PC-9 (cell line): ENCODE measurements at regions not wholly inside any gene's neighbourhood (a gene's known extent, or its start where the extent isn't known, plus 50 kb on each side); places are given as distances from the start of the nearest gene placed in this dataset.

Experiments
- BruUV-seq: library from RNA; stranded (reverse); fragments of 400-500 nt; replicated peaks from 2 replicates; lab custom pipeline; 2021; lab: Mats Ljungman, UMichigan
- CTCF ChIA-PET: fragments of 300-600 bp; sonication (Branson Sonifier 250); formaldehyde crosslinking; loops from one replicate; lab custom pipeline; 2022; ENCODE audit warnings: antibody characterized with exemption; lab: Charles Lee
- POLR2A ChIA-PET: fragments of 300-600 bp; sonication (Branson Sonifier 250); formaldehyde crosslinking; loops from one replicate; lab custom pipeline; 2022; ENCODE audit warnings: antibody characterized with exemption; ENCODE audit not compliant: unreplicated experiment; lab: Charles Lee
- DNase-seq, 2 experiments: peaks; one replicate each; pipeline versions ENCODE4 v3.0.0 to v3.0.0-alpha.2; 2015 to 2022; ENCODE audit warnings: mixed read lengths in 1 of 2
- H2AFZ ChIP-seq: fragments of 200-600 bp; sonication (generic); 2 replicates; pipeline ENCODE4 v1.8.1; 2017; ENCODE audit warnings: antibody characterized with exemption
- H3F3A ChIP-seq: fragments of 200-600 bp; sonication (generic); 2 replicates; pipeline ENCODE4 v1.8.1; 2017; ENCODE audit warnings: antibody characterized with exemption, mild to moderate bottlenecking, low read depth; ENCODE audit not compliant: insufficient read depth
- H3K27ac ChIP-seq: fragments of 200-600 bp; sonication (generic); 2 replicates; pipeline ENCODE4 v1.6.1; 2016; ENCODE audit warnings: mixed run types
- H3K27me3 ChIP-seq: fragments of 200-600 bp; sonication (generic); 2 replicates; pipeline ENCODE4 v1.6.1; 2016; ENCODE audit warnings: low read depth, mixed run types; ENCODE audit not compliant: insufficient read depth
- H3K36me3 ChIP-seq: fragments of 200-600 bp; sonication (generic); 2 replicates; pipeline ENCODE4 v1.6.1; 2016; ENCODE audit warnings: low read depth, mixed run types
- H3K4me1 ChIP-seq: fragments of 200-600 bp; sonication (generic); replicated peaks from 2 replicates; pipeline ENCODE4 v1.6.1; 2016; ENCODE audit warnings: mixed run types; ENCODE audit not compliant: insufficient read depth
- H3K4me2 ChIP-seq: fragments of 200-600 bp; sonication (generic); 2 replicates; pipeline ENCODE4 v1.6.1; 2017; ENCODE audit warnings: mixed run types
- H3K4me3 ChIP-seq: fragments of 200-600 bp; sonication (generic); 2 replicates; pipeline ENCODE4 v1.6.1; 2016; ENCODE audit warnings: mixed run types
- H3K79me2 ChIP-seq: fragments of 200-600 bp; sonication (generic); 2 replicates; pipeline ENCODE4 v1.6.1; 2017; ENCODE audit warnings: low read depth, mixed run types
- H3K9me2 ChIP-seq: fragments of 200-600 bp; sonication (generic); 2 replicates; pipeline ENCODE4 v1.8.1; 2017; ENCODE audit warnings: mild to moderate bottlenecking; ENCODE audit not compliant: insufficient read depth
- H3K9me3 ChIP-seq: fragments of 200-600 bp; sonication (generic); 2 replicates; pipeline ENCODE4 v1.8.1; 2016; ENCODE audit warnings: low read depth; ENCODE audit not compliant: insufficient read depth
- H4K20me1 ChIP-seq: fragments of 200-600 bp; sonication (generic); 2 replicates; pipeline ENCODE4 v1.8.1; 2017; ENCODE audit not compliant: insufficient read depth
- CTCF ChIP-seq: fragments of 200-600 bp; sonication (generic); conservative IDR thresholded peaks from 2 replicates; pipeline ENCODE4 v1.6.1; 2017; ENCODE audit warnings: mixed run types, antibody characterized with exemption, mild to moderate bottlenecking, moderate library complexity
- EZH2 ChIP-seq: fragments of 200-600 bp; sonication (generic); IDR thresholded peaks from 2 replicates; pipeline ENCODE4 v1.8.0; 2017; ENCODE audit warnings: antibody characterized with exemption, low read depth
- intact Hi-C: fragments of 100-400 bp; cut with micrococcal nuclease; formaldehyde crosslinking; loops from one replicate; pipeline ENCODE4 v1.10.0; 2022; ENCODE audit not compliant: unreplicated experiment

- H3F3A ChIP-seq, result no peaks in the 10 kb centered on the region
- intact Hi-C loops, result no loop called here
- DNase-seq, result no peak
- POLR2A ChIA-PET, result interaction anchor here (0.6 kb wide), 1 partner anchor 59 kb away, joined by 9 read pairs; no protein-coding TSS in a partner anchor
- no peaks in the 10 kb centered on the region for H3K79me2 ChIP-seq
- BruUV-seq, result no TSS peak
- no peaks in the 10 kb centered on the region for H3K9me3 ChIP-seq
- H3K4me1 ChIP-seq, result no peaks in the 10 kb centered on the region
- H3K4me2 ChIP-seq, result no peak overlapping the region
- no peak overlapping the region for H2AFZ ChIP-seq
- H3K4me3 ChIP-seq, result no peak overlapping the region
- CTCF ChIA-PET, result no interaction called here
- H3K27me3 ChIP-seq, result no peaks in the 10 kb centered on the region
- H3K9me2 ChIP-seq, result no peaks in the 10 kb centered on the region
- H4K20me1 ChIP-seq, result no peaks in the 10 kb centered on the region
- no peaks in the 10 kb centered on the region for H3K36me3 ChIP-seq
- no peak overlapping the region for H3K27ac ChIP-seq
- TF ChIP-seq EZH2 (no peak), CTCF (no peak)
These were observed 941.4 kb upstream of the MAN1A1 start for GRCh38 chr6:120290964-120291363.

- Histone ChIP-seq H4K20me1 (no peaks in the 10 kb centered on the region), H3K4me1 (no peaks in the 10 kb centered on the region), H3K36me3 (no peaks in the 10 kb centered on the region), H3K4me2 (no peak overlapping the region), H3K79me2 (no peaks in the 10 kb centered on the region), H3F3A (no peaks in the 10 kb centered on the region), H3K9me3 (no peaks in the 10 kb centered on the region), H2AFZ (no peak overlapping the region), H3K27ac (no peak overlapping the region), H3K4me3 (no peak overlapping the region), H3K9me2 (no peaks in the 10 kb centered on the region), H3K27me3 (no peaks in the 10 kb centered on the region)
- no peak for DNase-seq
- no peak for TF ChIP-seq EZH2
- no peak for TF ChIP-seq CTCF
- intact Hi-C loops, result no loop called here
- CTCF ChIA-PET, result no interaction called here
- POLR2A ChIA-PET, result no interaction called here
- no TSS peak for BruUV-seq
These were observed 932.4 kb upstream of the MAN1A1 start for GRCh38 chr6:120282005-120282404.

GRCh38 chr6:120279466-120280167 is 930.1 kb upstream of the MAN1A1 start:
- no peaks in the 10 kb centered on the region for H3K9me3 ChIP-seq
- POLR2A ChIA-PET, result no interaction called here
- no peak overlapping the region for H2AFZ ChIP-seq
- no peaks in the 10 kb centered on the region for H3K4me1 ChIP-seq
- DNase-seq, result no peak
- no peaks in the 10 kb centered on the region for H3K27me3 ChIP-seq
- 0 out of 2 replicates have a peak, but pooled peaks cover 5% of the 10 kb centered on the region for H3K9me2 ChIP-seq
- no peaks in the 10 kb centered on the region for H3F3A ChIP-seq
- H3K4me3 ChIP-seq, result no peak overlapping the region
- intact Hi-C loops, result no loop called here
- BruUV-seq, result no TSS peak
- no peaks in the 10 kb centered on the region for H3K79me2 ChIP-seq
- H4K20me1 ChIP-seq, result no peaks in the 10 kb centered on the region
- no peak overlapping the region for H3K4me2 ChIP-seq
- H3K27ac ChIP-seq, result no peak overlapping the region
- no peaks in the 10 kb centered on the region for H3K36me3 ChIP-seq
- TF ChIP-seq EZH2 (no peak), CTCF (no peak)
- CTCF ChIA-PET, result no interaction called here
